Nephron progenitor cell (in vitro differentiated cells): ENCODE measurements at regions not wholly inside any gene's neighbourhood (a gene's known extent, or its start where the extent isn't known, plus 50 kb on each side); places are given as distances from the start of the nearest gene placed in this dataset.

ENCODE experiments used
- DNase-seq: peaks from one replicate; pipeline ENCODE4 v3.0.0; 2021
- H3K27ac Mint-ChIP-seq: 2 replicates; pipeline ENCODE4 v1.8.0; 2021; ENCODE audit warnings: mild to moderate bottlenecking, moderate library complexity, mixed read lengths
- H3K27me3 Mint-ChIP-seq: 2 replicates; pipeline ENCODE4 v1.8.0; 2021; ENCODE audit warnings: mild to moderate bottlenecking, low read depth, mixed read lengths; ENCODE audit not compliant: poor library complexity
- H3K36me3 Mint-ChIP-seq: 2 replicates; pipeline ENCODE4 v1.8.0; 2021; ENCODE audit warnings: low read depth, mixed read lengths
- H3K4me1 Mint-ChIP-seq: 2 replicates; pipeline ENCODE4 v1.8.0; 2021; ENCODE audit warnings: mixed read lengths
- H3K4me3 Mint-ChIP-seq: 2 replicates; pipeline ENCODE4 v1.8.0; 2021; ENCODE audit warnings: mild to moderate bottlenecking, moderate library complexity, mixed read lengths
- H3K9me3 Mint-ChIP-seq: 2 replicates; pipeline ENCODE4 v1.8.0; 2021; ENCODE audit warnings: mild to moderate bottlenecking, moderate library complexity, mixed read lengths
- CTCF ChIP-seq: fragments of 200-600 bp; sonication (generic); IDR thresholded peaks from 2 replicates; pipeline ENCODE4 v1.5.0; 2021; ENCODE audit warnings: antibody characterized with exemption

GRCh38 chr5:77942578-77943239, 166.6 kb upstream of the TBCA start:
- H3K27me3 Mint-ChIP-seq, result peaks cover 31% of the 10 kb centered on the region

GRCh38 chr5:77937015-77937908, 161.1 kb upstream of the TBCA start:
- DNase-seq, result no peak
- peaks cover 3% of the 10 kb centered on the region for H3K36me3 Mint-ChIP-seq
- H3K4me1 Mint-ChIP-seq, result peaks cover 7% of the 10 kb centered on the region
- H3K27ac Mint-ChIP-seq, result no peak overlapping the region
- TF ChIP-seq CTCF, result no peak
- H3K4me3 Mint-ChIP-seq, result no peak overlapping the region
- peaks cover 19% of the 10 kb centered on the region for H3K9me3 Mint-ChIP-seq
- H3K27me3 Mint-ChIP-seq, result peaks cover 17% of the 10 kb centered on the region

More at GRCh38 chr5:77942578-77943239, 166.6 kb upstream of the TBCA start:
- Mint-ChIP-seq H3K4me3 (no peak overlapping the region), H3K9me3 (peaks cover 15% of the 10 kb centered on the region), H3K27ac (no peak overlapping the region), H3K36me3 (peaks cover 3% of the 10 kb centered on the region), H3K4me1 (peaks cover 12% of the 10 kb centered on the region)
- no peak for DNase-seq
- TF ChIP-seq CTCF, result no peak

- H3K4me3 Mint-ChIP-seq, result no peak overlapping the region
- H3K27me3 Mint-ChIP-seq, result peaks cover 17% of the 10 kb centered on the region
- DNase-seq, result no peak
- H3K4me1 Mint-ChIP-seq, result peaks cover 7% of the 10 kb centered on the region
- TF ChIP-seq CTCF, result no peak
- H3K27ac Mint-ChIP-seq, result no peak overlapping the region
- H3K36me3 Mint-ChIP-seq, result peaks cover 3% of the 10 kb centered on the region
- peaks cover 16% of the 10 kb centered on the region for H3K9me3 Mint-ChIP-seq
These were observed 160.2 kb upstream of the TBCA start for GRCh38 chr5:77936365-77936693.

- Mint-ChIP-seq H3K4me3 (no peak overlapping the region), H3K9me3 (peaks cover 12% of the 10 kb centered on the region), H3K27ac (no peak overlapping the region), H3K4me1 (peaks cover 7% of the 10 kb centered on the region), H3K27me3 (peaks cover 17% of the 10 kb centered on the region), H3K36me3 (peaks cover 3% of the 10 kb centered on the region)
- no peak for DNase-seq
- no peak for TF ChIP-seq CTCF
These were observed 159.6 kb upstream of the TBCA start for GRCh38 chr5:77935506-77936364.

GRCh38 chr5:77928776-77929300, 152.7 kb upstream of the TBCA start:
- H3K4me3 Mint-ChIP-seq, result no peak overlapping the region
- peaks cover 5% of the 10 kb centered on the region for H3K4me1 Mint-ChIP-seq
- no peak for TF ChIP-seq CTCF
- H3K9me3 Mint-ChIP-seq, result peaks cover 14% of the 10 kb centered on the region
- no peak for DNase-seq
- peaks cover 35% of the 10 kb centered on the region for H3K27me3 Mint-ChIP-seq
- no peaks in the 10 kb centered on the region for H3K36me3 Mint-ChIP-seq
- H3K27ac Mint-ChIP-seq, result no peak overlapping the region
